ENCODE measurements at regions not wholly inside any gene's neighbourhood (a gene's known extent, or its start where the extent isn't known, plus 50 kb on each side); places are given as distances from the start of the nearest gene placed in this dataset.

DNA sequence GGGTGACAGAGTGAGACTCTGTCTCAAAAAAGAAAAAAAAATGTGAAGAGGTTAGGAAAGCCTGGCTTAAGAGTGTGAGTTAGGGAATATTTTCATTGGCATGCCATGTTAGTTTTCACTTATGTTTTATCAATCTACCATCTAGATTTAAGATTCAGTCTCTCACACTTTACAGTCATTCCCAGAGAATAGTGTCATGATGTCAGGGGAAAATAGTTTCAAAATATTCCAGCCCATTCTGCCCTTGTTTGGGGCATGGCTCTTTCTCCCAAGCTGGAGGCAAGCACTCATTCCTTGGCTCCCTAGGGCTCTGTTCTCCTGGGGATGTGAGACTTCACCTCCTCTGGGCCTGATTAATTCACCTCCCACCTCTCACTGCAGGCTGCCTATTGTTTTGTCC, 331.5 kb downstream of the CXCL12 start:
- intact Hi-C loops (cut with DNase I): no loop called here
- Histone ChIP-seq H3K36me3 (no peaks in the 10 kb centered on the region), H3K27me3 (no peaks in the 10 kb centered on the region), H3K27ac (no peak overlapping the region), H3K9me3 (no peaks in the 10 kb centered on the region), H3K4me1 (no peaks in the 10 kb centered on the region), H3K4me3 (no peak overlapping the region), H3K9ac (ENCODE audit: low read depth in 2 of 2, low read length in 2 of 2) (no peak overlapping the region)
- DNase-seq: no peak
- TF ChIP-seq, protein P1, sequence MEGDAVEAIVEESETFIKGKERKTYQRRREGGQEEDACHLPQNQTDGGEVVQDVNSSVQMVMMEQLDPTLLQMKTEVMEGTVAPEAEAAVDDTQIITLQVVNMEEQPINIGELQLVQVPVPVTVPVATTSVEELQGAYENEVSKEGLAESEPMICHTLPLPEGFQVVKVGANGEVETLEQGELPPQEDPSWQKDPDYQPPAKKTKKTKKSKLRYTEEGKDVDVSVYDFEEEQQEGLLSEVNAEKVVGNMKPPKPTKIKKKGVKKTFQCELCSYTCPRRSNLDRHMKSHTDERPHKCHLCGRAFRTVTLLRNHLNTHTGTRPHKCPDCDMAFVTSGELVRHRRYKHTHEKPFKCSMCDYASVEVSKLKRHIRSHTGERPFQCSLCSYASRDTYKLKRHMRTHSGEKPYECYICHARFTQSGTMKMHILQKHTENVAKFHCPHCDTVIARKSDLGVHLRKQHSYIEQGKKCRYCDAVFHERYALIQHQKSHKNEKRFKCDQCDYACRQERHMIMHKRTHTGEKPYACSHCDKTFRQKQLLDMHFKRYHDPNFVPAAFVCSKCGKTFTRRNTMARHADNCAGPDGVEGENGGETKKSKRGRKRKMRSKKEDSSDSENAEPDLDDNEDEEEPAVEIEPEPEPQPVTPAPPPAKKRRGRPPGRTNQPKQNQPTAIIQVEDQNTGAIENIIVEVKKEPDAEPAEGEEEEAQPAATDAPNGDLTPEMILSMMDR (IDR thresholded peaks at IDR 0.05): no peak

DNA sequence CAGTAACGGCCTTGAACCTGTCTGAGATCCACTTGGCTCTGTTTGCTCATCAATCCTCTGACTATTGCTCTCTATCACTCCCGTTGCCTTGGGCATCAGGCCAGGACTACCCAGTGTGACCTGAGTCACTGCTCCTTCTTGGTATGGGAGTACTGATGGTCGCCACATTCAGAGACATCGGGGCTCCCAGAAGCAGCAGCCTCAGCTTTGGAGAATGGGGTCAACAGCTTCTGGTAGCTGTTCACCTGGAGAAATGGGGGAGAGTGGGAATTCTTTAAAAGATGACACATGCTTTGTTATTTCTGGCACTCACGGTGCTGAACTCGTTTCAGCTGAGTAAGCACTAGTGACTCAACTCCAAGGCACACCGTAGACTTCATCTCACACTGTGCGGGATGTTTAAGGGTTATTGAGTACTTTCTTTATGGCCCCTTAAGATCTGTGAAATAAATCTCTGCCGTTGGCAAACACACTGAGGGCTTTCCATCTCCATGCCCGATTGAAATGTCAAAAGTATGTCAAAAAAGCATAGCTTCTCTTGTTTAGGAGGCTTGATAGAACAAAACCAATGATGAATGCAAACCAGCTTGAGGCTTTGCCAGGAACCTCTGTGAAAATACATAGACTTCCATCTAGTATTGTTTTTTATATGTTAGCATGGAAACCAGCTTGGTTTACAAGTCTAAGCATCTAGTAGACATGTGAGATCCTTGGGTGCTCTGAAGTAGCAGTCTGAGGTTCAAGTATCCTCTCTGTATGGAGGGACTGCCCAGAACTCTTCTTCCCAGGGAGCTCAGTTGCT, 333.1 kb downstream of the CXCL12 start:
- TF ChIP-seq, protein P1 (IDR thresholded peaks at IDR 0.05): no peak
- H3K27ac ChIP-seq: no peak overlapping the region
- DNase-seq: no peak
- no peaks in the 10 kb centered on the region for H3K36me3 ChIP-seq
- no peaks in the 10 kb centered on the region for H3K27me3 ChIP-seq
- intact Hi-C loops (cut with DNase I): no loop called here
- H3K9ac ChIP-seq (ENCODE audit: low read depth in 2 of 2, low read length in 2 of 2): no peak overlapping the region
- no peak overlapping the region for H3K4me3 ChIP-seq
- H3K4me1 ChIP-seq: no peaks in the 10 kb centered on the region
- no peaks in the 10 kb centered on the region for H3K9me3 ChIP-seq

DNA sequence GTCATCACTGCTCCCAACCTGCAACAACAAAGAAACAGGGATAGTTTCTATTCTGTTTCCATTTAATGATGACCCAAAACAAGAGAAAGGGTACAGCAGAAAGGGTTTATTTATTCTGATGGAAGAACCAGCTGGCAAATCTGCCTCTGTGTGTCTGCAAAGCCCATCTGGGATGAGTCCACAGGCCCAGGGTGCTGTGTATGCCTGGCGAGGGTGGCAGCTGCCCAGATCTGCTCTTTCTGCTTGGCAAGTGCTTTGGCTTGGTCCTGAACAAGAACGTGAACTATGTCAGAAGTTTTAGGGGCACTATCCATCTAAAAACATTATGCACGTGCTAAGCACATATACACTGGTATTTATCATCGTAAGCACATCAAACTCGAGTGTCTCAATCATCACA, 333.8 kb downstream of the CXCL12 start:
- Histone ChIP-seq H3K27me3 (no peaks in the 10 kb centered on the region), H3K4me3 (no peak overlapping the region), H3K36me3 (no peaks in the 10 kb centered on the region), H3K27ac (no peak overlapping the region), H3K9ac (ENCODE audit: low read depth in 2 of 2, low read length in 2 of 2) (no peak overlapping the region), H3K4me1 (no peaks in the 10 kb centered on the region), H3K9me3 (no peaks in the 10 kb centered on the region)
- TF ChIP-seq, protein P1 (IDR thresholded peaks at IDR 0.05): no peak
- no peak for DNase-seq
- intact Hi-C loops (cut with DNase I): no loop called here

DNA sequence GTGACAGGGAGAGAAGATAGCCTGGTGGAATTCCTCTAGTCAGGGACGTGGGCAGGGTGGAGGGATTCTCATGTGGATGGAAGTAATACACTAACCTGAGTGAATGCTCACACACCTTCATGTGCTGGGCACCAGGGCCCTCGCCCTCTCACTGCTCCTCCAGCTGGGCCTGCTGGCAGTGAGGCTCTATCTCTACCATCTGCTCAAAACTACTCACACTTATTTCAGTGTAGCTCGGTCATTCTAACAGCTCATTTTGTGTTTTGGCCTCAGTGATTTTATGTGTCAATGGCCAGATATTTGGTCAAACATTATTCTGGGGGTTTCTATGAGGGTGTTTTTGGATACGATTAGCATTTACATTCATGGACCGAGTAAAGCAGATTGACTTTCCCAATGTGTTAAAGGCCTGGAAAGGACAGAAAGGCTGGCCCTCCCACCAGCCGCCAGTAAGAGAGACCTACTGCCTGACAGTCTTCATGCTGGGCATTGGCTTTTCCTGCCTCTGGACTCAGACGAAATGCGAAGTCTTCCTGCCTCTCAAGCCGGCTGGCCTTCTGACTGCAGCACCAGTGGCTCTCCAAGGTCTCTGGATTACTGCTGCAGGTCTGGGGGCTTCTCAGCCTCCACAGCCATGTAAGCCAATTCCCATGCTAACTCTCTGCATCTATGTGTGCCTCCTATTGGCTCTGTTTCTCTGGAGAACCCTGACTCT, 335.4 kb downstream of the CXCL12 start:
- TF ChIP-seq, protein P1 (IDR thresholded peaks at IDR 0.05): no peak
- intact Hi-C loops (cut with DNase I): no loop called here
- Histone ChIP-seq H3K36me3 (no peaks in the 10 kb centered on the region), H3K9me3 (no peaks in the 10 kb centered on the region), H3K27ac (no peak overlapping the region), H3K27me3 (no peaks in the 10 kb centered on the region), H3K4me3 (no peak overlapping the region), H3K9ac (ENCODE audit: low read depth in 2 of 2, low read length in 2 of 2) (no peak overlapping the region), H3K4me1 (no peaks in the 10 kb centered on the region)
- no peak for DNase-seq

DNA sequence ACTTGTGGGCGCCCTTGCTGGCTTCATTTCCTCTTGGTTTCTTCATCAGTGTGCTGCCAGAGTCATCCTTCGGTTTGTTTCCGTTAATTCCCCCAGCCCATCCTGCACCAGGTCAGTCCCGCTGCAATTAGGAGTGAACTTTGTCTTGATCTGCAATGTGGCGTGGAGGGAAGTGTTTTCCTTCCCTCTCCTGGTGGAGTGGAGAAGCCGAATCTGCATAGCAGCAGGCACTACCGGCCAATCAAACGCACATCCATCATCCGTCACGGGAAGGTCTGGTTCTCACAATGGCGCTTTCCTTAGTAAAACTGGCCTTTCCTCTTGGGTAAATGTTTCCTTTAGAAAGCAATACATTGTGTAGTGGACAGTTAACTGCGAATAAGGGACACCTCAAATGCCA, 337.5 kb downstream of the CXCL12 start:
- Histone ChIP-seq H3K4me1 (no peaks in the 10 kb centered on the region), H3K27ac (no peak overlapping the region), H3K9me3 (no peaks in the 10 kb centered on the region), H3K9ac (ENCODE audit: low read depth in 2 of 2, low read length in 2 of 2) (no peak overlapping the region), H3K27me3 (no peaks in the 10 kb centered on the region), H3K4me3 (no peak overlapping the region), H3K36me3 (no peaks in the 10 kb centered on the region)
- TF ChIP-seq, protein P1 (IDR thresholded peaks at IDR 0.05): no peak
- no peak for DNase-seq
- intact Hi-C loops (cut with DNase I): no loop called here
